HepG2 (cell line): ENCODE measurements at regions not wholly inside any gene's neighbourhood (a gene's known extent, or its start where the extent isn't known, plus 50 kb on each side); places are given as distances from the start of the nearest gene placed in this dataset.

Experiments used
- ATAC-seq: fragments of 200-7000 bp; cut with Tn5 transposase; 3 replicates; pipeline ENCODE4 v1.9.1; 2020; ENCODE audit warnings: mild to moderate bottlenecking, moderate library complexity
- BruUV-seq: library from RNA; stranded (reverse); fragments of 400-500 nt; replicated peaks from 2 replicates; lab custom pipeline; 2021; lab: Mats Ljungman, UMichigan
- CTCF ChIA-PET: fragments of 300-600 bp; formaldehyde crosslinking; extraction: SDS; loops from one replicate; lab custom pipeline; 2021; ENCODE audit warnings: low total read pairs, inconsistent platforms, low intra/inter-chr PET ratio; lab: Yijun Ruan, JAX
- POLR2A ChIA-PET: fragments of 350-600 bp; sonication (Branson Sonifier 250); formaldehyde crosslinking; loops from one replicate; lab custom pipeline; 2020; ENCODE audit warnings: antibody characterized with exemption, inconsistent platforms; lab: Yijun Ruan, JAX
- DNase-seq: peaks from one replicate; pipeline ENCODE4 v3.0.0-alpha.2; 2015; ENCODE audit warnings: low spot score
- FAIRE-seq: peaks from 3 replicates; lab custom pipeline; 2011; peaks lifted over from hg19 to GRCh38; lab: Jason Lieb, UNC
- H2AFZ ChIP-seq: one replicate; pipeline ENCODE4 v1.6.1; 2011; ENCODE audit warnings: low read length, inconsistent platforms
- H3K27ac ChIP-seq: fragments of 300-600 bp; 3 replicates; pipeline ENCODE4 v1.8.0; 2011; ENCODE audit warnings: mixed run types, mild to moderate bottlenecking, mixed read lengths, low read length, inconsistent platforms; ENCODE audit not compliant: insufficient read depth; ENCODE audit errors: extremely low read length
- H3K27me3 ChIP-seq, 2 experiments: fragments of 200-600 bp in 1 of 2; 2 replicates in 1 of 2; 3 replicates in 1 of 2; pipeline versions ENCODE4 v1.6.0 to v1.8.0; 2011; ENCODE audit warnings: low read length in 2 of 2, mild to moderate bottlenecking in 2 of 2, moderate library complexity in 2 of 2, inconsistent platforms in 1 of 2; ENCODE audit not compliant: insufficient read depth in 2 of 2, control insufficient read depth in 1 of 2
- H3K36me3 ChIP-seq, 2 experiments: fragments of 200-600 bp in 1 of 2; replicated peaks in 1 of 2; 2 replicates in 1 of 2; 3 replicates in 1 of 2; pipeline versions ENCODE4 v1.5.1 to v1.8.0; 2011; ENCODE audit warnings: low read length in 2 of 2, inconsistent platforms in 1 of 2; ENCODE audit not compliant: insufficient read depth in 2 of 2, control insufficient read depth in 1 of 2
- H3K4me1 ChIP-seq: 2 replicates; pipeline ENCODE4 v1.5.1; 2012; ENCODE audit warnings: low read length, inconsistent platforms; ENCODE audit not compliant: insufficient read depth
- H3K4me2 ChIP-seq: 2 replicates; pipeline ENCODE4 v1.6.0; 2011; ENCODE audit warnings: low read depth, low read length, inconsistent platforms
- H3K4me3 ChIP-seq, 3 experiments: fragments of 200-600 bp in 1 of 3; sonication (generic), shearing (Covaris generic) in 1 of 3; replicated peaks in 1 of 3; 2 replicates each; pipeline ENCODE4 v1.5.1; 2011 to 2016; ENCODE audit warnings: low read length in 3 of 3, inconsistent platforms in 2 of 3, low read depth in 2 of 3, mild to moderate bottlenecking in 2 of 3, control low read depth in 1 of 3, mixed read lengths in 1 of 3; ENCODE audit not compliant: insufficient read depth in 1 of 3
- H3K79me2 ChIP-seq: one replicate; pipeline ENCODE4 v1.6.1; 2011; ENCODE audit warnings: low read length, inconsistent platforms; ENCODE audit not compliant: insufficient read depth
- H3K9ac ChIP-seq: 2 replicates; pipeline ENCODE4 v1.6.0; 2011; ENCODE audit warnings: mild to moderate bottlenecking, low read depth, low read length, inconsistent platforms; ENCODE audit not compliant: insufficient read depth
- H3K9me3 ChIP-seq: 2 replicates; pipeline ENCODE4 v1.5.1; 2012; ENCODE audit warnings: mild to moderate bottlenecking, low read length
- H4K20me1 ChIP-seq: 2 replicates; pipeline ENCODE4 v1.6.0; 2011; ENCODE audit warnings: inconsistent platforms, mild to moderate bottlenecking, low read length, moderate library complexity; ENCODE audit not compliant: insufficient read depth
- ATF1 ChIP-seq: IDR thresholded peaks from 2 replicates; pipeline ENCODE4 v1.6.1; 2016; ENCODE audit warnings: mild to moderate bottlenecking, control low read depth
- BATF2 ChIP-seq: sonication (generic); formaldehyde crosslinking; IDR thresholded peaks from 2 replicates; pipeline ENCODE4 v1.8.0; 2022; ENCODE audit warnings: mild to moderate bottlenecking, missing genetic modification reagents, moderate library complexity
- CAMTA2 ChIP-seq: sonication (generic); formaldehyde crosslinking; IDR thresholded peaks from 2 replicates; pipeline ENCODE4 v1.4.0; 2020; ENCODE audit warnings: mild to moderate bottlenecking, missing genetic modification reagents, borderline replicate concordance
- HCFC1 ChIP-seq: fragments of 150-350 bp; IDR thresholded peaks from 2 replicates; pipeline ENCODE4 v1.6.1; 2014; ENCODE audit warnings: low read depth, low read length
- HNF4G ChIP-seq, 2 experiments: sonication (generic) in 1 of 2; formaldehyde crosslinking in 1 of 2; IDR thresholded peaks; 2 replicates each; pipeline versions ENCODE4 v1.4.0 to v1.6.1; 2011 to 2020; ENCODE audit warnings: borderline replicate concordance in 2 of 2, low read depth in 2 of 2, mild to moderate bottlenecking in 2 of 2, low read length in 1 of 2, missing genetic modification reagents in 1 of 2, moderate library complexity in 1 of 2
- MTA1 ChIP-seq: sonication (generic); formaldehyde crosslinking; IDR thresholded peaks from 2 replicates; pipeline ENCODE4 v1.4.0; 2020; ENCODE audit warnings: missing genetic modification reagents, mild to moderate bottlenecking, borderline replicate concordance
- PHF8 ChIP-seq: sonication (generic); formaldehyde crosslinking; IDR thresholded peaks from 2 replicates; pipeline ENCODE4 v1.5.0; 2020; ENCODE audit warnings: missing genetic modification reagents
- SMAD1 ChIP-seq: sonication (generic); formaldehyde crosslinking; IDR thresholded peaks from 2 replicates; pipeline ENCODE4 v1.4.0; 2020; ENCODE audit warnings: missing genetic modification reagents, low read depth, mild to moderate bottlenecking, borderline replicate concordance
- SNAPC2 ChIP-seq: sonication (generic); formaldehyde crosslinking; IDR thresholded peaks from 2 replicates; pipeline ENCODE4 v1.8.1; 2022; ENCODE audit warnings: mild to moderate bottlenecking, missing genetic modification reagents
- USF2 ChIP-seq, 2 experiments: sonication (generic) in 1 of 2; formaldehyde crosslinking in 1 of 2; IDR thresholded peaks; 2 replicates each; pipeline versions ENCODE4 v1.5.1 to v1.6.1; 2011 to 2020; ENCODE audit warnings: borderline replicate concordance in 1 of 2, low read depth in 1 of 2, low read length in 1 of 2, mild to moderate bottlenecking in 1 of 2, missing genetic modification reagents in 1 of 2, moderate library complexity in 1 of 2
- ZMYM2 ChIP-seq: sonication (generic); formaldehyde crosslinking; IDR thresholded peaks from 2 replicates; pipeline ENCODE4 v1.8.0; 2022; ENCODE audit warnings: mild to moderate bottlenecking, missing genetic modification reagents
- ZNF430 ChIP-seq: sonication (generic); formaldehyde crosslinking; IDR thresholded peaks from 2 replicates; pipeline ENCODE4 v1.9.0; 2021; ENCODE audit warnings: mild to moderate bottlenecking, missing genetic modification reagents
- ZNF580 ChIP-seq: IDR thresholded peaks from 2 replicates; pipeline ENCODE4 v1.6.1; 2016; ENCODE audit warnings: low read depth, borderline replicate concordance
- ZNF724P ChIP-seq: sonication (generic); formaldehyde crosslinking; IDR thresholded peaks from 2 replicates; pipeline ENCODE4 v1.8.0; 2022; ENCODE audit warnings: missing genetic modification reagents, borderline replicate concordance
- ZNF770 ChIP-seq: sonication (generic); formaldehyde crosslinking; IDR thresholded peaks from 2 replicates; pipeline ENCODE4 v1.5.0; 2020; ENCODE audit warnings: mild to moderate bottlenecking, missing genetic modification reagents
- ZNF773 ChIP-seq: sonication (generic); formaldehyde crosslinking; IDR thresholded peaks from 2 replicates; pipeline ENCODE4 v1.4.0; 2020; ENCODE audit warnings: missing genetic modification reagents, borderline replicate concordance
- WGBS: methylation state at CpG from one replicate; pipeline ENCODE4 v1.1.6; 2017; ENCODE audit warnings: low lambda C conversion rate; 5-methylcytosine and 5-hydroxymethylcytosine counted together
- in situ Hi-C: cut with HindIII; loops from 2 replicates; pipeline ENCODE4 v1.10.0; 2017; ENCODE audit warnings: low pct_unique_long_range_greater_than_20kb; ENCODE audit not compliant: extremely low pct_ligation_motif_present
- intact Hi-C: fragments of 100-400 bp; cut with micrococcal nuclease; formaldehyde crosslinking; loops from one replicate; pipeline ENCODE4 v1.10.0; 2022; ENCODE audit not compliant: unreplicated experiment

GRCh38 chr1:37306871-37307270, 167.5 kb upstream of the ZC3H12A start:
- TF ChIP-seq HCFC1 (no peak), SNAPC2 (CRISPR knock-in tag) (no peak), ZNF770 (no peak), ATF1 (CRISPR knock-in tag) (no peak), ZMYM2 (no peak), MTA1 (CRISPR knock-in tag) (no peak), CAMTA2 (CRISPR knock-in tag) (no peak), BATF2 (CRISPR knock-in tag) (no peak), SMAD1 (CRISPR knock-in tag) (no peak), ZNF773 (no peak), ZNF580 (CRISPR knock-in tag) (no peak), PHF8 (CRISPR knock-in tag) (no peak), HNF4G (IDR thresholded peaks at IDR 0.05; ENCODE audit: borderline replicate concordance, low read depth, low read length) (no peak), HNF4G (CRISPR knock-in tag; IDR thresholded peaks at IDR 0.05; ENCODE audit: borderline replicate concordance, low read depth) (no peak), ZNF724P (CRISPR knock-in tag) (no peak), USF2 (IDR thresholded peaks at IDR 0.05; ENCODE audit: low read depth, low read length) (no peak), USF2 (CRISPR knock-in tag; IDR thresholded peaks at IDR 0.05; ENCODE audit: borderline replicate concordance) (no peak), ZNF430 (CRISPR knock-in tag) (no peak)
- no peaks in the 10 kb centered on the region for H3K4me1 ChIP-seq
- no peak overlapping the region for H2AFZ ChIP-seq
- DNase-seq (no peak), ATAC-seq (no peak), FAIRE-seq (no peak)
- H3K4me3 ChIP-seq = no peak overlapping the region
- H4K20me1 ChIP-seq = no peaks in the 10 kb centered on the region
- no peak overlapping the region for H3K4me2 ChIP-seq
- ChIA-PET CTCF (no interaction called here), POLR2A (no interaction called here)
- H3K27me3 ChIP-seq = peaks cover 1 to 23% of the 10 kb centered on the region in 2 experiments; a peak in 3 of 5 replicates
- H3K36me3 ChIP-seq = no peaks in the 10 kb centered on the region
- H3K9me3 ChIP-seq = no peaks in the 10 kb centered on the region
- H3K9ac ChIP-seq = no peak overlapping the region
- intact Hi-C loops = no loop called here
- WGBS = 5% methylated on average over 6 of the region's 11 CpGs
- BruUV-seq = no TSS peak
- H3K27ac ChIP-seq = no peak overlapping the region
- no peaks in the 10 kb centered on the region for H3K79me2 ChIP-seq
- in situ Hi-C loops = no loop called here
